H9 (cell line): ENCODE measurements at regions not wholly inside any gene's neighbourhood (a gene's known extent, or its start where the extent isn't known, plus 50 kb on each side); places are given as distances from the start of the nearest gene placed in this dataset.

Experiments used
- DNase-seq: peaks from one replicate; pipeline ENCODE4 v3.0.0-alpha.2; 2017
- H2AFZ ChIP-seq: one replicate; pipeline ENCODE4 v1.6.1; 2013; ENCODE audit warnings: mild to moderate bottlenecking, low read length, control low read depth, moderate library complexity
- H2AK5ac ChIP-seq: 2 replicates; pipeline ENCODE4 v1.6.1; 2013; ENCODE audit warnings: low read length, control low read depth, mixed read lengths; ENCODE audit not compliant: insufficient read length
- H2BK120ac ChIP-seq: one replicate; pipeline ENCODE4 v1.6.1; 2013; ENCODE audit warnings: low read depth, mild to moderate bottlenecking, low read length, control low read depth, inconsistent platforms; ENCODE audit not compliant: poor library complexity, severe bottlenecking
- H2BK12ac ChIP-seq: 2 replicates; pipeline ENCODE4 v1.6.1; 2013; ENCODE audit warnings: low read length, control low read depth, mixed read lengths, low read depth; ENCODE audit not compliant: insufficient read length
- H2BK15ac ChIP-seq: 2 replicates; pipeline ENCODE4 v1.6.1; 2013; ENCODE audit warnings: low read depth, low read length, control low read depth
- H2BK20ac ChIP-seq: one replicate; pipeline ENCODE4 v1.6.1; 2013; ENCODE audit warnings: low read depth, mild to moderate bottlenecking, low read length, control low read depth, inconsistent platforms; ENCODE audit not compliant: poor library complexity, severe bottlenecking
- H2BK5ac ChIP-seq: 2 replicates; pipeline ENCODE4 v1.6.1; 2013; ENCODE audit warnings: low read length, control low read depth, mixed read lengths; ENCODE audit not compliant: insufficient read length
- H3K14ac ChIP-seq: 2 replicates; pipeline ENCODE4 v1.6.1; 2013; ENCODE audit warnings: low read length, control low read depth; ENCODE audit not compliant: insufficient read depth
- H3K18ac ChIP-seq: 2 replicates; pipeline ENCODE4 v1.6.1; 2013; ENCODE audit warnings: low read depth, mild to moderate bottlenecking, mixed read lengths, low read length, control low read depth; ENCODE audit not compliant: insufficient read length
- H3K23ac ChIP-seq: 2 replicates; pipeline ENCODE4 v1.6.1; 2013; ENCODE audit warnings: low read length, control low read depth, mixed read lengths, low read depth; ENCODE audit not compliant: insufficient read length
- H3K23me2 ChIP-seq: 2 replicates; pipeline ENCODE4 v1.6.1; 2013; ENCODE audit warnings: low read depth, mild to moderate bottlenecking, mixed read lengths, low read length, control low read depth; ENCODE audit not compliant: insufficient read length, poor library complexity, severe bottlenecking
- H3K27ac ChIP-seq: 2 replicates; pipeline ENCODE4 v1.5.1; 2013; ENCODE audit warnings: low read length, control low read depth, mixed read lengths, low read depth; ENCODE audit not compliant: insufficient read length
- H3K27me3 ChIP-seq: 2 replicates; pipeline ENCODE4 v1.6.1; 2013; ENCODE audit warnings: low read length, control low read depth, inconsistent platforms; ENCODE audit not compliant: insufficient read depth
- H3K4ac ChIP-seq: 2 replicates; pipeline ENCODE4 v1.6.1; 2013; ENCODE audit warnings: low read depth, mild to moderate bottlenecking, control low read depth, inconsistent platforms, low read length, moderate library complexity
- H3K4me1 ChIP-seq: 2 replicates; pipeline ENCODE4 v1.6.1; 2013; ENCODE audit warnings: low read length, control low read depth, inconsistent platforms; ENCODE audit not compliant: insufficient read depth
- H3K4me2 ChIP-seq: 2 replicates; pipeline ENCODE4 v1.6.1; 2013; ENCODE audit warnings: low read length, control low read depth, mixed read lengths; ENCODE audit not compliant: insufficient read length, insufficient read depth
- H3K56ac ChIP-seq: 2 replicates; pipeline ENCODE4 v1.6.1; 2013; ENCODE audit warnings: low read depth, mild to moderate bottlenecking, mixed read lengths, low read length, control low read depth; ENCODE audit not compliant: insufficient read length
- H3K79me1 ChIP-seq: 2 replicates; pipeline ENCODE4 v1.6.1; 2013; ENCODE audit warnings: low read depth, mild to moderate bottlenecking, moderate library complexity, low read length, control low read depth, inconsistent platforms; ENCODE audit not compliant: insufficient read depth, poor library complexity, severe bottlenecking
- H3K79me2 ChIP-seq: 2 replicates; pipeline ENCODE4 v1.6.1; 2013; ENCODE audit warnings: low read length, control low read depth, inconsistent platforms; ENCODE audit not compliant: insufficient read depth
- H3K9ac ChIP-seq: 2 replicates; pipeline ENCODE4 v1.6.1; 2013; ENCODE audit warnings: low read length, control low read depth, mixed read lengths; ENCODE audit not compliant: insufficient read length; ENCODE audit errors: extremely low read depth
- H3K9me3 ChIP-seq: one replicate; pipeline ENCODE4 v1.6.1; 2013; ENCODE audit warnings: low read depth, low read length, inconsistent platforms; ENCODE audit not compliant: control insufficient read depth
- H3T11ph ChIP-seq: one replicate; pipeline ENCODE4 v1.6.1; 2013; ENCODE audit warnings: mild to moderate bottlenecking, low read length, control low read depth, inconsistent platforms
- H4K20me1 ChIP-seq: one replicate; pipeline ENCODE4 v1.6.1; 2013; ENCODE audit not compliant: control insufficient read depth, insufficient read length, insufficient read depth
- H4K5ac ChIP-seq: 2 replicates; pipeline ENCODE4 v1.6.1; 2013; ENCODE audit warnings: low read depth, mild to moderate bottlenecking, mixed read lengths, low read length, control low read depth; ENCODE audit not compliant: insufficient read length
- H4K8ac ChIP-seq: replicated peaks from 2 replicates; pipeline ENCODE4 v1.6.1; 2013; ENCODE audit warnings: low read length, control low read depth, mixed read lengths, low read depth; ENCODE audit not compliant: insufficient read length
- H4K91ac ChIP-seq: 2 replicates; pipeline ENCODE4 v1.6.1; 2013; ENCODE audit warnings: low read depth, mild to moderate bottlenecking, moderate library complexity, mixed read lengths, low read length, control low read depth; ENCODE audit not compliant: insufficient read length
- H3K27ac Mint-ChIP-seq, 3 experiments: 2 replicates in 2 of 3; 3 replicates in 1 of 3; pipeline ENCODE4 v1.8.0; 2020 to 2021; ENCODE audit warnings: mixed read lengths in 3 of 3, mild to moderate bottlenecking in 1 of 3, moderate library complexity in 1 of 3
- H3K27me3 Mint-ChIP-seq: 2 replicates; pipeline ENCODE4 v1.8.0; 2021; ENCODE audit warnings: low read depth, mild to moderate bottlenecking, moderate library complexity, mixed read lengths
- H3K36me3 Mint-ChIP-seq, 3 experiments: 2 replicates in 2 of 3; 3 replicates in 1 of 3; pipeline ENCODE4 v1.8.0; 2020 to 2021; ENCODE audit warnings: low read depth in 3 of 3, mixed read lengths in 3 of 3; ENCODE audit not compliant: insufficient read depth in 1 of 3
- H3K4me1 Mint-ChIP-seq, 2 experiments: 2 replicates each; pipeline ENCODE4 v1.8.0; 2020; ENCODE audit warnings: mixed read lengths in 2 of 2
- H3K4me3 Mint-ChIP-seq, 2 experiments: 2 replicates in 1 of 2; 3 replicates in 1 of 2; pipeline ENCODE4 v1.8.0; 2020 to 2021; ENCODE audit warnings: mild to moderate bottlenecking in 2 of 2, mixed read lengths in 2 of 2, moderate library complexity in 1 of 2
- H3K9me3 Mint-ChIP-seq, 2 experiments: 2 replicates in 1 of 2; 3 replicates in 1 of 2; pipeline ENCODE4 v1.8.0; 2020; ENCODE audit warnings: mild to moderate bottlenecking in 2 of 2, mixed read lengths in 2 of 2, moderate library complexity in 1 of 2
- WGBS: extraction: QIAGEN DNeasy Blood & Tissue Kit; methylation state at CpG from one replicate; pipeline ENCODE4 v1.1.7; 2013; ENCODE audit warnings: missing lambda C conversion rate, low lambda C conversion rate, mixed read lengths; ENCODE audit not compliant: insufficient read length; ENCODE audit errors: extremely low coverage; 5-methylcytosine and 5-hydroxymethylcytosine counted together
- TF ChIP-seq, protein P1 (sequence below): fragments of 200-600 bp; sonication (generic); conservative IDR thresholded peaks from 3 replicates; pipeline ENCODE4 v1.8.0; 2021; ENCODE audit warnings: antibody characterized with exemption, mild to moderate bottlenecking

- Histone ChIP-seq H2BK20ac (no peak overlapping the region), H3K4me2 (no peak overlapping the region), H3K56ac (no peak overlapping the region), H3K23ac (no peak overlapping the region), H2AK5ac (no peak overlapping the region), H3K14ac (no peak overlapping the region), H2AFZ (no peak overlapping the region), H3K27ac (no peak overlapping the region), H2BK15ac (no peak overlapping the region), H3K4me1 (no peaks in the 10 kb centered on the region), H3K79me1 (no peaks in the 10 kb centered on the region), H3K4ac (no peak overlapping the region), H4K20me1 (no peaks in the 10 kb centered on the region), H4K8ac (no peak overlapping the region), H3K9me3 (no peaks in the 10 kb centered on the region), H3K18ac (no peak overlapping the region), H3K79me2 (no peaks in the 10 kb centered on the region), H2BK120ac (no peak overlapping the region), H3T11ph (no peak overlapping the region), H3K9ac (no peak overlapping the region), H2BK12ac (no peak overlapping the region), H2BK5ac (no peak overlapping the region), H3K27me3 (no peaks in the 10 kb centered on the region), H3K23me2 (no peaks in the 10 kb centered on the region), H4K5ac (no peak overlapping the region), H4K91ac (no peak overlapping the region)
- TF ChIP-seq, protein P1, sequence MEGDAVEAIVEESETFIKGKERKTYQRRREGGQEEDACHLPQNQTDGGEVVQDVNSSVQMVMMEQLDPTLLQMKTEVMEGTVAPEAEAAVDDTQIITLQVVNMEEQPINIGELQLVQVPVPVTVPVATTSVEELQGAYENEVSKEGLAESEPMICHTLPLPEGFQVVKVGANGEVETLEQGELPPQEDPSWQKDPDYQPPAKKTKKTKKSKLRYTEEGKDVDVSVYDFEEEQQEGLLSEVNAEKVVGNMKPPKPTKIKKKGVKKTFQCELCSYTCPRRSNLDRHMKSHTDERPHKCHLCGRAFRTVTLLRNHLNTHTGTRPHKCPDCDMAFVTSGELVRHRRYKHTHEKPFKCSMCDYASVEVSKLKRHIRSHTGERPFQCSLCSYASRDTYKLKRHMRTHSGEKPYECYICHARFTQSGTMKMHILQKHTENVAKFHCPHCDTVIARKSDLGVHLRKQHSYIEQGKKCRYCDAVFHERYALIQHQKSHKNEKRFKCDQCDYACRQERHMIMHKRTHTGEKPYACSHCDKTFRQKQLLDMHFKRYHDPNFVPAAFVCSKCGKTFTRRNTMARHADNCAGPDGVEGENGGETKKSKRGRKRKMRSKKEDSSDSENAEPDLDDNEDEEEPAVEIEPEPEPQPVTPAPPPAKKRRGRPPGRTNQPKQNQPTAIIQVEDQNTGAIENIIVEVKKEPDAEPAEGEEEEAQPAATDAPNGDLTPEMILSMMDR: no peak
- Mint-ChIP-seq H3K27ac (no peak overlapping the region), H3K4me1 (no peaks in the 10 kb centered on the region), H3K36me3 (peaks cover 0 to under 1% (median 0%) of the 10 kb centered on the region in 3 experiments; a peak in 1 of 7 replicates), H3K9me3 (peaks cover 1% of the 10 kb centered on the region in 2 experiments; a peak in 2 of 5 replicates), H3K27me3 (no peaks in the 10 kb centered on the region), H3K4me3 (no peak overlapping the region)
- DNase-seq: no peak
- no CpG with 5 or more reads among the region's 4 CpGs for WGBS
Observed at GRCh38 chr3:154936196-154936595, 143.9 kb upstream of the MME start.
